ENCODE measurements at regions not wholly inside any gene's neighbourhood (a gene's known extent, or its start where the extent isn't known, plus 50 kb on each side); places are given as distances from the start of the nearest gene placed in this dataset.
"Not testable (repeated sequence)": the region's sequence is repeated elsewhere in the genome, so short reads cannot be mapped to it uniquely, and the experiment has no call there.

GRCh38 chr4:12379191-12379590, 950.5 kb upstream of the HS3ST1 start:
- ATAC-seq (no peak), DNase-seq (no peak)
- H3K4me1 ChIP-seq = no peaks in the 10 kb centered on the region
- H3K27me3 ChIP-seq = no peaks in the 10 kb centered on the region
- TF ChIP-seq CTCF (IDR thresholded peaks at IDR 0.05) = no peak
- H3K4me3 ChIP-seq = no peak overlapping the region
- no peaks in the 10 kb centered on the region for H3K36me3 ChIP-seq
- no peak overlapping the region for H3K27ac ChIP-seq
- intact Hi-C loops (cut with DNase I) = no loop called here
- peaks cover 0 to 15% (median 4%) of the 10 kb centered on the region in 11 donors for H3K9me3 ChIP-seq
- WGBS, 2 donors = 61 to 63% methylated on average over 1 of the region's 1 CpG

GRCh38 chr4:12375805-12376204, 947.1 kb upstream of the HS3ST1 start:
- 53 to 61% methylated on average over 1 of the region's 1 CpG for WGBS, 2 donors
- H3K4me1 ChIP-seq = no peaks in the 10 kb centered on the region
- H3K27me3 ChIP-seq = no peaks in the 10 kb centered on the region
- TF ChIP-seq CTCF (IDR thresholded peaks at IDR 0.05) = no peak
- intact Hi-C loops (cut with DNase I) = no loop called here
- H3K36me3 ChIP-seq = no peaks in the 10 kb centered on the region
- H3K27ac ChIP-seq = no peak overlapping the region
- no peak for DNase-seq
- ATAC-seq = no peak
- H3K9me3 ChIP-seq = no peaks in the 10 kb centered on the region
- H3K4me3 ChIP-seq = no peak overlapping the region

GRCh38 chr4:12365869-12366268, 937.2 kb upstream of the HS3ST1 start:
- H3K4me1 ChIP-seq; H3K36me3 ChIP-seq; ATAC-seq; intact Hi-C loops (cut with DNase I); H3K4me3 ChIP-seq; H3K9me3 ChIP-seq; H3K27me3 ChIP-seq; H3K27ac ChIP-seq: not testable (repeated sequence)
- DNase-seq = peak in 1 of 2 donors; percentile 12
- WGBS, 2 donors = 74 to 77% methylated on average over 7 of the region's 7 CpGs

GRCh38 chr4:12360391-12360790, 931.7 kb upstream of the HS3ST1 start:
- WGBS, 2 donors = 82 to 88% methylated on average over 1 of the region's 1 CpG
- no peaks in the 10 kb centered on the region for H3K27me3 ChIP-seq
- H3K9me3 ChIP-seq = peaks cover 0 to 5% (median 0%) of the 10 kb centered on the region in 11 donors
- TF ChIP-seq CTCF (IDR thresholded peaks at IDR 0.05) = no peak
- H3K27ac ChIP-seq = no peak overlapping the region
- ATAC-seq (no peak), DNase-seq (no peak)
- intact Hi-C loops (cut with DNase I) = no loop called here
- H3K4me1 ChIP-seq = no peaks in the 10 kb centered on the region
- H3K4me3 ChIP-seq = no peak overlapping the region
- H3K36me3 ChIP-seq = no peaks in the 10 kb centered on the region

GRCh38 chr4:12359420-12359819, 930.7 kb upstream of the HS3ST1 start:
- no peaks in the 10 kb centered on the region for H3K4me1 ChIP-seq
- H3K9me3 ChIP-seq = peaks cover 0 to 5% (median 0%) of the 10 kb centered on the region in 11 donors
- no peak overlapping the region for H3K27ac ChIP-seq
- no peak for ATAC-seq
- no peak for DNase-seq
- intact Hi-C loops (cut with DNase I) = no loop called here
- no peak for TF ChIP-seq CTCF (IDR thresholded peaks at IDR 0.05)
- H3K27me3 ChIP-seq = no peaks in the 10 kb centered on the region
- H3K4me3 ChIP-seq = no peak overlapping the region
- 55 to 62% methylated on average over 3 of the region's 3 CpGs for WGBS, 2 donors
- H3K36me3 ChIP-seq = no peaks in the 10 kb centered on the region

- H3K4me1 ChIP-seq; intact Hi-C loops (cut with DNase I); H3K27ac ChIP-seq; H3K36me3 ChIP-seq; DNase-seq; H3K27me3 ChIP-seq; ATAC-seq; H3K4me3 ChIP-seq: not testable (repeated sequence)
- peaks cover 0 to 29% (median 3%) of the 10 kb centered on the region in 11 donors for H3K9me3 ChIP-seq
- 81 to 94% methylated on average over 2 of the region's 2 CpGs for WGBS, 2 donors
These were observed 904.4 kb upstream of the HS3ST1 start for GRCh38 chr4:12333083-12333482.
